CD4-positive, alpha-beta T cell (primary cell): ENCODE measurements at regions not wholly inside any gene's neighbourhood (a gene's known extent, or its start where the extent isn't known, plus 50 kb on each side); places are given as distances from the start of the nearest gene placed in this dataset.
"Not testable (repeated sequence)": the region's sequence is repeated elsewhere in the genome, so short reads cannot be mapped to it uniquely, and the experiment has no call there.

Source experiments
- ATAC-seq: fragments of 200-7000 bp; cut with Tn5 transposase; one replicate; pipeline ENCODE4 v1.10.0; 2022; ENCODE audit warnings: mild to moderate bottlenecking; ENCODE audit not compliant: poor library complexity
- CTCF ChIA-PET: fragments of 350-600 bp; sonication (Branson Sonifier 250); formaldehyde crosslinking; loops from one replicate; lab custom pipeline; 2021; ENCODE audit warnings: antibody characterized with exemption, inconsistent platforms; lab: Charles Lee
- POLR2A ChIA-PET: fragments of 350-600 bp; sonication (Branson Sonifier 250); formaldehyde crosslinking; loops from one replicate; lab custom pipeline; 2021; ENCODE audit warnings: antibody characterized with exemption, inconsistent platforms; lab: Charles Lee
- DNase-seq, 14 experiments: peaks; one replicate each; pipeline ENCODE4 v3.0.0-alpha.2; 2013 to 2020; ENCODE audit warnings: mixed read lengths in 2 of 14
- H3K27ac ChIP-seq, 2 donors: one replicate each; pipeline versions ENCODE4 v1.5.1 to v1.7.0; 2013; ENCODE audit warnings: low read length in 2 of 2, low read depth in 1 of 2, mild to moderate bottlenecking in 1 of 2
- H3K27me3 ChIP-seq, 2 experiments: 1 replicate in 1 of 2; 2 replicates in 1 of 2; pipeline versions ENCODE4 v1.6.1 to v1.7.0; 2013; ENCODE audit warnings: low read length in 2 of 2, control low read depth in 1 of 2, mild to moderate bottlenecking in 1 of 2, moderate library complexity in 1 of 2; ENCODE audit not compliant: insufficient read depth in 2 of 2, control insufficient read depth in 1 of 2
- H3K36me3 ChIP-seq: one replicate; pipeline ENCODE4 v1.6.1; 2013; ENCODE audit warnings: low read length, control low read depth; ENCODE audit not compliant: insufficient read depth
- H3K4me1 ChIP-seq: one replicate; pipeline ENCODE4 v1.6.1; 2013; ENCODE audit warnings: low read length, control low read depth; ENCODE audit not compliant: insufficient read depth
- H3K4me3 ChIP-seq: one replicate; pipeline ENCODE4 v1.5.1; 2013; ENCODE audit warnings: mild to moderate bottlenecking, low read length, moderate library complexity
- H3K9me3 ChIP-seq, 2 experiments: 1 replicate in 1 of 2; 2 replicates in 1 of 2; pipeline versions ENCODE4 v1.6.1 to v1.7.0; 2013; ENCODE audit warnings: low read length in 2 of 2, mild to moderate bottlenecking in 2 of 2, control low read depth in 1 of 2, moderate library complexity in 1 of 2; ENCODE audit not compliant: control insufficient read depth in 1 of 2, insufficient read depth in 1 of 2
- H3K27ac Mint-ChIP-seq: one replicate; pipeline ENCODE4 v1.8.0; 2020; ENCODE audit warnings: mixed read lengths
- H3K27me3 Mint-ChIP-seq: one replicate; pipeline ENCODE4 v1.8.0; 2021; ENCODE audit warnings: mixed read lengths
- H3K36me3 Mint-ChIP-seq: one replicate; pipeline ENCODE4 v1.8.0; 2021; ENCODE audit warnings: low read depth, mixed read lengths
- H3K4me1 Mint-ChIP-seq: one replicate; pipeline ENCODE4 v1.8.0; 2021; ENCODE audit warnings: low read depth, mixed read lengths
- H3K4me3 Mint-ChIP-seq: one replicate; pipeline ENCODE4 v1.8.0; 2020; ENCODE audit warnings: mild to moderate bottlenecking, mixed read lengths
- H3K9me3 Mint-ChIP-seq: one replicate; pipeline ENCODE4 v1.8.0; 2020; ENCODE audit warnings: mixed read lengths
- CTCF ChIP-seq: fragments of 200-600 bp; IDR thresholded peaks from one replicate; pipeline ENCODE4 v1.8.0; 2022; ENCODE audit warnings: antibody characterized with exemption, mild to moderate bottlenecking
- intact Hi-C, 2 experiments: fragments of 100-400 bp; cut with DNase I in 1 of 2; cut with micrococcal nuclease in 1 of 2; formaldehyde crosslinking; loops; one replicate each; pipeline versions ENCODE4 v1.15.1 to v1.9.0; 2023 to 2025; cut with DNase I, micrococcal nuclease

- POLR2A ChIA-PET, result no interaction called here
- H3K4me1 ChIP-seq, result no peaks in the 10 kb centered on the region
- H3K9me3 Mint-ChIP-seq, result peaks cover 8% of the 10 kb centered on the region
- intact Hi-C loops, result no loop called here
- ATAC-seq, result no peak
- CTCF ChIA-PET, result no interaction called here
- no peak overlapping the region for H3K4me3 ChIP-seq
- H3K4me1 Mint-ChIP-seq, result no peaks in the 10 kb centered on the region
- H3K4me3 Mint-ChIP-seq, result no peak overlapping the region
- H3K27ac ChIP-seq, result no peak overlapping the region
- no peaks in the 10 kb centered on the region for H3K9me3 ChIP-seq
- no peaks in the 10 kb centered on the region for H3K36me3 Mint-ChIP-seq
- H3K27me3 ChIP-seq, result no peaks in the 10 kb centered on the region
- no peaks in the 10 kb centered on the region for H3K36me3 ChIP-seq
- H3K27me3 Mint-ChIP-seq, result no peaks in the 10 kb centered on the region
- no peak overlapping the region for H3K27ac Mint-ChIP-seq
- TF ChIP-seq CTCF, result no peak
- no peak for DNase-seq
Measured at GRCh38 chr18:30675072-30675471, 367.5 kb downstream of the DSC3 start.

- no peaks in the 10 kb centered on the region for H3K27me3 Mint-ChIP-seq
- H3K9me3 Mint-ChIP-seq, result peaks cover 8% of the 10 kb centered on the region
Measured at GRCh38 chr18:30674596-30674995, 367.9 kb downstream of the DSC3 start.

GRCh38 chr18:30672439-30672838 lies 370.1 kb downstream of the DSC3 start:
- H3K4me1 Mint-ChIP-seq, DNase-seq, H3K4me3 Mint-ChIP-seq, H3K27me3 ChIP-seq, H3K27ac Mint-ChIP-seq, POLR2A ChIA-PET, CTCF ChIA-PET, H3K4me1 ChIP-seq, intact Hi-C loops, ATAC-seq, H3K9me3 ChIP-seq, H3K27ac ChIP-seq, H3K36me3 Mint-ChIP-seq, H3K4me3 ChIP-seq, H3K36me3 ChIP-seq, H3K27me3 Mint-ChIP-seq: not testable (repeated sequence)
- peaks cover 13% of the 10 kb centered on the region for H3K9me3 Mint-ChIP-seq

More at GRCh38 chr18:30674596-30674995, 367.9 kb downstream of the DSC3 start:
- no peak overlapping the region for H3K27ac Mint-ChIP-seq
- DNase-seq (no peak), ATAC-seq (no peak)
- H3K4me1 Mint-ChIP-seq, result no peaks in the 10 kb centered on the region
- no peak overlapping the region for H3K4me3 Mint-ChIP-seq
- ChIA-PET POLR2A (no interaction called here), CTCF (no interaction called here)
- Histone ChIP-seq H3K27ac (no peak overlapping the region), H3K27me3 (no peaks in the 10 kb centered on the region), H3K9me3 (no peaks in the 10 kb centered on the region), H3K4me1 (no peaks in the 10 kb centered on the region), H3K4me3 (no peak overlapping the region), H3K36me3 (no peaks in the 10 kb centered on the region)
- TF ChIP-seq CTCF, result no peak
- intact Hi-C loops, result no loop called here
- H3K36me3 Mint-ChIP-seq, result no peaks in the 10 kb centered on the region

GRCh38 chr18:30658306-30658705 lies 384.2 kb downstream of the DSC3 start:
- no peak for ATAC-seq
- no peaks in the 10 kb centered on the region for H3K36me3 ChIP-seq
- ChIA-PET POLR2A (no interaction called here), CTCF (no interaction called here)
- H3K4me3 ChIP-seq, result no peak overlapping the region
- intact Hi-C loops, result no loop called here
- no peaks in the 10 kb centered on the region for H3K27me3 Mint-ChIP-seq
- H3K27ac Mint-ChIP-seq, result no peak overlapping the region
- H3K27ac ChIP-seq, result no peak overlapping the region
- peaks cover 13% of the 10 kb centered on the region for H3K9me3 Mint-ChIP-seq
- no peak for TF ChIP-seq CTCF
- peaks cover 8 to 14% of the 10 kb centered on the region in 2 experiments for H3K9me3 ChIP-seq
- no peaks in the 10 kb centered on the region for H3K4me1 ChIP-seq
- H3K4me1 Mint-ChIP-seq, result no peaks in the 10 kb centered on the region
- no peak overlapping the region for H3K4me3 Mint-ChIP-seq
- no peak for DNase-seq
- H3K36me3 Mint-ChIP-seq, result no peaks in the 10 kb centered on the region
- H3K27me3 ChIP-seq, result no peaks in the 10 kb centered on the region
